ENCODE measurements at regions not wholly inside any gene's neighbourhood (a gene's known extent, or its start where the extent isn't known, plus 50 kb on each side); places are given as distances from the start of the nearest gene placed in this dataset.
A peak's percentile ranks its signal among the peaks of the same experiment; 100 is the strongest.

DNA sequence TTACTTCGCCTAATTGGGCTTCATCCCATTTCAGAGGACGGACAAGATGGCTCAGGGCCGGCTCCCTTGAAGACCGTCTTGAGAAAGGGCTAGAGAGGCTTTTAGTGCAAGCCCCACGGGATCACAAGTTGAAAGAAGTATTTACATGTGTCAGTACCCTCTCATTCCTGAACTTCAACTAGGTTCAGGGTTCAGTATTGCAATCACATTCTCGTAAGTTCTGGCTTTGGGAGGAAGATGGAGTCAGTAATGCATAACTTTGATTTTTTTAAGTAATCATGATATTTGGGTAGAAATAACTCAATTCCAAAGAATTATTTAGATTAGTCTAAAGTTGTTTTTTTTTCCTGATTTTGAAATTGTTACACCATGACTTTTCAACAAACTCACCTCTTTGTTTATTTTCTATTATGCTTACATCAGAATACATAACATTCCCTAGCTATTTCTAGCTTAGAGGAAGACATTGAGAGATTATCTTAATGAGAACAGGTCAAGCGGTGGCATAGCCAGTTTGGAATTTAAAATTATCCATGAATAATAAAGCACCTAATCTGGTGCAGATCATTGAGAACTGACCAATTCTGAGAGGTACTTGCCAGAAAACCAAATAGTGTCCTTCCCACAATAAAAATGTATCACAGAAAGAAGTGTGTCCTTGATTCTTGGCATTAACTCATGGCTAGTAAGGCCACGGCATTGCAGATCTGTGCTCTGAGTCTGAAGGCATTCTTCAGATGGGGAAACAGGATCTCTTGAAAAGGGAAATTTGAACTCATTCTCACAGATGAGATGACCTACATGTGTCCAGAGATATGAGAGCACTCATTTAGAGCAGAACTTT lies 92.1 kb upstream of the BLID start:
- Histone ChIP-seq H3K4me3 (ENCODE audit: control insufficient read depth in 1 of 7, extremely low read depth in 1 of 7, insufficient read depth in 4 of 7, low read depth in 2 of 7, low read length in 6 of 7) (no peak overlapping the region), H3K27ac (ENCODE audit: insufficient read depth in 1 of 2, low read depth in 1 of 2, low read length in 2 of 2, poor library complexity in 1 of 2, severe bottlenecking in 2 of 2) (no peak overlapping the region), H3K4me1 (ENCODE audit: control extremely low read depth in 1 of 4, control insufficient read depth in 4 of 4, insufficient read depth in 4 of 4, low read length in 3 of 4) (peaks cover 0 to 4% (median 0%) of the 10 kb centered on the region in 4 experiments), H3K9me3 (ENCODE audit: control extremely low read depth in 1 of 5, control insufficient read depth in 4 of 5, insufficient read depth in 2 of 5, low read depth in 1 of 5, low read length in 4 of 5) (no peaks in the 10 kb centered on the region), H3K36me3 (ENCODE audit: control insufficient read depth in 4 of 4, insufficient read depth in 4 of 4, low read length in 3 of 4) (no peaks in the 10 kb centered on the region), H3K27me3 (replicated peaks in 2 of 5; ENCODE audit: control insufficient read depth in 4 of 5, insufficient read depth in 5 of 5, low read length in 4 of 5) (peaks cover 0 to 4% (median 0%) of the 10 kb centered on the region in 5 experiments)
- ChIA-PET CTCF (no interaction called here), POLR2A (no interaction called here)
- no peak for DNase-seq
- WGBS (ENCODE audit: insufficient coverage): 93% methylated on average over 5 of the region's 8 CpGs

DNA sequence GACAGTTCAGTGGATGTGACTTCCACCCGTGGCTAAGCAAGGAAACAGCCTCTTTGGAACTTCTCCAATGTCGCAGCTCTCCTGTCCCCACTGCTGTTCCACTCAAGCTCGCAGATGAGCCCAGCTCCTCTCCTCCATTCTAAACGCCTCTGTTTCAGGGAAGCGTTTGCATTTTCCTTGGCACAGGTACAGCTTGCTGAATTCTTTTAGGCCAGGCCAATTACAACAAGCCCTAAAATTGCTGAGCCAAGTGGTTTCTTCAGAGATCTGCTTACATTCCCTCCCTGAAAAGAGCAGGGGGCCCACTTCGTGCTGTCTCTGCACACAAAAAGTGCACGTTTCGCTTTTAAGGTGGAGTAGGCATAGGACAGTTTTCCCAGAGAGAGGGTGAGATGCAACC lies 91.5 kb upstream of the BLID start:
- H3K27me3 ChIP-seq (replicated peaks in 2 of 5; ENCODE audit: control insufficient read depth in 4 of 5, insufficient read depth in 5 of 5, low read length in 4 of 5): peaks cover 0 to 4% (median 0%) of the 10 kb centered on the region in 5 experiments
- no peak overlapping the region for H3K27ac ChIP-seq (ENCODE audit: insufficient read depth in 1 of 2, low read depth in 1 of 2, low read length in 2 of 2, poor library complexity in 1 of 2, severe bottlenecking in 2 of 2)
- no peaks in the 10 kb centered on the region for H3K36me3 ChIP-seq (ENCODE audit: control insufficient read depth in 4 of 4, insufficient read depth in 4 of 4, low read length in 3 of 4)
- ChIA-PET POLR2A (no interaction called here), CTCF (no interaction called here)
- no peaks in the 10 kb centered on the region for H3K9me3 ChIP-seq (ENCODE audit: control extremely low read depth in 1 of 5, control insufficient read depth in 4 of 5, insufficient read depth in 2 of 5, low read depth in 1 of 5, low read length in 4 of 5)
- DNase-seq: no peak
- WGBS (ENCODE audit: insufficient coverage): 80% methylated on average over 8 of the region's 8 CpGs
- no peak overlapping the region for H3K4me3 ChIP-seq (ENCODE audit: control insufficient read depth in 1 of 7, extremely low read depth in 1 of 7, insufficient read depth in 4 of 7, low read depth in 2 of 7, low read length in 6 of 7)
- peaks cover 0 to 8% (median 0%) of the 10 kb centered on the region in 4 experiments for H3K4me1 ChIP-seq (ENCODE audit: control extremely low read depth in 1 of 4, control insufficient read depth in 4 of 4, insufficient read depth in 4 of 4, low read length in 3 of 4)

DNA sequence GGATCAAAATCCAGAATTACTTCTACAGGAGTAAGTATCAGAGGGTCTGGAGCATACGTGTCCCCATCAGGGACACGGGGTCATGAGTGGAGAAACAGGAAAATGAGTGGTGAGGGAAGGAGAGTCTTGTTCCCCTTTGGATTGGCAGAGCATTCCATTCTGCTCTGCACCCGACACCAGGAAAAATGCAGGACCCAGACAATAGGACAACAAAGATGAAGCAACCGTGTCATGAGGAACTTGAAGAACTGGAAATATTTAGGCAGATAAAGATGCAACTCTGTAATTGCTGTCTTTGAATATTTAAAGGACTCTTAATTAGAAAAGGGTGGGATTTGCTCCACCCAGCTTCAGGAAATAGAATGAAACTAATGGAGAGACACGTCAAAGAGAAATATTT lies 89.0 kb upstream of the BLID start:
- WGBS (ENCODE audit: insufficient coverage): 94% methylated on average over 5 of the region's 5 CpGs
- no peaks in the 10 kb centered on the region for H3K9me3 ChIP-seq (ENCODE audit: control extremely low read depth in 1 of 5, control insufficient read depth in 4 of 5, insufficient read depth in 2 of 5, low read depth in 1 of 5, low read length in 4 of 5)
- H3K4me3 ChIP-seq (ENCODE audit: control insufficient read depth in 1 of 7, extremely low read depth in 1 of 7, insufficient read depth in 4 of 7, low read depth in 2 of 7, low read length in 6 of 7): no peak overlapping the region
- POLR2A ChIA-PET: no interaction called here
- DNase-seq: no peak
- peaks cover 0 to 11% (median 3%) of the 10 kb centered on the region in 5 experiments for H3K27me3 ChIP-seq (replicated peaks in 2 of 5; ENCODE audit: control insufficient read depth in 4 of 5, insufficient read depth in 5 of 5, low read length in 4 of 5)
- CTCF ChIA-PET: interaction anchor here (5.9 kb wide), 1 partner anchor 550 kb away, joined by 51 read pairs; no protein-coding TSS in a partner anchor
- no peak overlapping the region for H3K27ac ChIP-seq (ENCODE audit: insufficient read depth in 1 of 2, low read depth in 1 of 2, low read length in 2 of 2, poor library complexity in 1 of 2, severe bottlenecking in 2 of 2)
- peaks cover 0 to 8% (median 0%) of the 10 kb centered on the region in 4 experiments for H3K4me1 ChIP-seq (ENCODE audit: control extremely low read depth in 1 of 4, control insufficient read depth in 4 of 4, insufficient read depth in 4 of 4, low read length in 3 of 4)
- H3K36me3 ChIP-seq (ENCODE audit: control insufficient read depth in 4 of 4, insufficient read depth in 4 of 4, low read length in 3 of 4): no peaks in the 10 kb centered on the region

DNA sequence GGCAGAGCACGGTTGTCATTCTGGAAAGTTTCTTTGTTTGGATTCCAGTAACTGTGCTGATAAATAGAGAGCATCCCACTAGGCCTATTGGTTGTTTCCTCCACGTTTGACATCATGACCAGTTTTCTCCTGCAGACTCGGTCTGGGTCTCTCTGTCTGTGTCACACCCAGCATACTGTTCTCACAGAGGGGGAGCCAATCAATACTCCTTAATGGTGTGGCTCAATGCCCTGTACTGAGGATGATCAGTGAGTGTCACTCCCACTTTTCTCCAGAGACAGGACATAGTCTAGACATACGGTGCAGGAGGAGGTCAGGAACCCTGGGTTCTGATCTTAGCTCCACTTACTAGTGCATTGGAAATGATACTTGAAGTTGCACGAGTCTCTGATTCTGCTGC lies 88.2 kb upstream of the BLID start:
- DNase-seq: no peak
- POLR2A ChIA-PET: no interaction called here

DNA sequence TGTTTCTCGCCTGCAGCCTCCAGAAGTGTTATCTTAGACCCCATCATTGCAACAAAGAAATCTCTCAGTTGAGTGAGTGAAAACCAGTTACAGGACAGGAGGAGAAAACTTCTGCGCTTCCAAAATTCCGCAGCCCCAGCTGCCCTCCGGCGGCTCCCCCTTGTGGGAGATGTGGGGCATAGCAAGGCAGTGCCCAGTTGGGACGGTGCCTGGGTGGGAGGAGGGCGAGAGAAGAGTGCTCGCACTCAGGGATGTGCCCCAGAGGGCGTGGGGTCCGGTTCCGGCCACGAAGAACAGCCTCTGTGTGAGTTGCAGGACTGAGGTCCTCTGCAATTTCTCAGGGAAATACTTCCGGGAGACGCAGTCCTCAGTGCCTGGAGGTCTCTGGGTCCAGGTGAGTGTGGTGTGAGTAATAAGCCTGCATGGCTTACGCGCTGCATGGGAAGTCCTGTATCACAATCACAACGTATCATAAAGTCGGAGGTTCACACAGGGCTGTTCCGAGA lies 87.0 kb upstream of the BLID start:
- H3K36me3 ChIP-seq (ENCODE audit: control insufficient read depth in 4 of 4, insufficient read depth in 4 of 4, low read length in 3 of 4): no peaks in the 10 kb centered on the region
- ChIA-PET CTCF (interaction anchor here (0.8 to 5.9 kb wide), 14 partner anchors 10 to 548 kb away, joined by 3 to 51 read pairs (median 3); no protein-coding TSS in a partner anchor), POLR2A (no interaction called here)
- no peak overlapping the region for H3K27ac ChIP-seq (ENCODE audit: insufficient read depth in 1 of 2, low read depth in 1 of 2, low read length in 2 of 2, poor library complexity in 1 of 2, severe bottlenecking in 2 of 2)
- no peak overlapping the region for H3K4me3 ChIP-seq (ENCODE audit: control insufficient read depth in 1 of 7, extremely low read depth in 1 of 7, insufficient read depth in 4 of 7, low read depth in 2 of 7, low read length in 6 of 7)
- WGBS (ENCODE audit: insufficient coverage): 31% methylated on average over 18 of the region's 19 CpGs
- DNase-seq: peak; percentile 34 to 57 (median 54)
- no peaks in the 10 kb centered on the region for H3K9me3 ChIP-seq (ENCODE audit: control extremely low read depth in 1 of 5, control insufficient read depth in 4 of 5, insufficient read depth in 2 of 5, low read depth in 1 of 5, low read length in 4 of 5)
- peaks cover 0 to 8% (median 0%) of the 10 kb centered on the region in 4 experiments for H3K4me1 ChIP-seq (ENCODE audit: control extremely low read depth in 1 of 4, control insufficient read depth in 4 of 4, insufficient read depth in 4 of 4, low read length in 3 of 4)
- peaks cover 0 to 11% (median 3%) of the 10 kb centered on the region in 5 experiments for H3K27me3 ChIP-seq (replicated peaks in 2 of 5; ENCODE audit: control insufficient read depth in 4 of 5, insufficient read depth in 5 of 5, low read length in 4 of 5)

More for the DNA sequence above, 88.2 kb upstream of the BLID start:
- CTCF ChIA-PET: interaction anchor here (0.8 to 5.9 kb wide), 7 partner anchors 9 to 549 kb away, joined by 3 to 51 read pairs (median 3); no protein-coding TSS in a partner anchor
- H3K4me1 ChIP-seq (ENCODE audit: control extremely low read depth in 1 of 4, control insufficient read depth in 4 of 4, insufficient read depth in 4 of 4, low read length in 3 of 4): peaks cover 0 to 8% (median 0%) of the 10 kb centered on the region in 4 experiments
- H3K4me3 ChIP-seq (ENCODE audit: control insufficient read depth in 1 of 7, extremely low read depth in 1 of 7, insufficient read depth in 4 of 7, low read depth in 2 of 7, low read length in 6 of 7): no peak overlapping the region
- no peak overlapping the region for H3K27ac ChIP-seq (ENCODE audit: insufficient read depth in 1 of 2, low read depth in 1 of 2, low read length in 2 of 2, poor library complexity in 1 of 2, severe bottlenecking in 2 of 2)
- no peaks in the 10 kb centered on the region for H3K9me3 ChIP-seq (ENCODE audit: control extremely low read depth in 1 of 5, control insufficient read depth in 4 of 5, insufficient read depth in 2 of 5, low read depth in 1 of 5, low read length in 4 of 5)
- 100% methylated on average over 4 of the region's 5 CpGs for WGBS (ENCODE audit: insufficient coverage)
- H3K27me3 ChIP-seq (replicated peaks in 2 of 5; ENCODE audit: control insufficient read depth in 4 of 5, insufficient read depth in 5 of 5, low read length in 4 of 5): peaks cover 0 to 11% (median 3%) of the 10 kb centered on the region in 5 experiments
- H3K36me3 ChIP-seq (ENCODE audit: control insufficient read depth in 4 of 4, insufficient read depth in 4 of 4, low read length in 3 of 4): no peaks in the 10 kb centered on the region

DNA sequence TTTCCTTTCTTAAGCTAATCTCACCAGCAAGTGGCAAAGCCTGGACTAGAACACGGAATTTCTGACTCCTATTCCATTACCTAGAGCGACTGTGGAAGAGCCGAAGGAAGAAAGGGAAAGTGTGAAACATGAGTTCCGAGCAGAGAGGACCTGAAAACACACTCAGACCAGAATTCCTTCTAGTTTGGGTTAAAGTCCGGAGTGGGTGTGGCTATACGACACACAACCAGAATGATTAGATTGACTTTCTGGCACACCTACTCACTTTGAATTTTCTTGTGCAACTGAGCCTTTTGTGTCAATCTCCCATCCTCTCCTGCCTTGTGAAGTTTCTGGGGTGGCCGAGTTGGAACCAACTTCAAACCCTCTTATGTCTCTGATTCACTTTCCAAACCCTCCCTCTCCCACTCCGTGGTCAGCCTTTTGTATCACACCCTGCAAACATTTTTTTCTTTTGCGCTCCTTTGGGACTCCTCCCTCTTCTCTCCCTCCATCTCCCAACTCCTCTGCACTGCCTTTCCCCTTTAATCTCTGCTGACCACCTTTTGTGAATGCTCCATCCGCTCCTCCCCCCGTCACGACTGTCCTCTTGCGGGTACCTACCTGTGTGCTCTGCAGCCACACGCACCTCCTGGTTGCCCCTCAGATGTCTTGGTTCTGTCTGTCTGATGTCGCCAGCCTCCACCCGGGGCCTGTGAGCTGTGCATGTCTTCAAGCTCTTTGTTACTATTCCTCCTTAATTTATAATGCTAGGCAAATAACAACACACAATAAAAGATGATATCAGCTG lies 86.3 kb upstream of the BLID start:
- H3K27ac ChIP-seq (ENCODE audit: insufficient read depth in 1 of 2, low read depth in 1 of 2, low read length in 2 of 2, poor library complexity in 1 of 2, severe bottlenecking in 2 of 2): no peak overlapping the region
- H3K4me3 ChIP-seq (ENCODE audit: control insufficient read depth in 1 of 7, extremely low read depth in 1 of 7, insufficient read depth in 4 of 7, low read depth in 2 of 7, low read length in 6 of 7): no peak overlapping the region
- ChIA-PET CTCF (interaction anchor here (0.8 to 5.9 kb wide), 12 partner anchors 11 to 547 kb away, joined by 3 to 51 read pairs (median 3); no protein-coding TSS in a partner anchor), POLR2A (no interaction called here)
- H3K27me3 ChIP-seq (replicated peaks in 2 of 5; ENCODE audit: control insufficient read depth in 4 of 5, insufficient read depth in 5 of 5, low read length in 4 of 5): peaks cover 0 to 11% (median 3%) of the 10 kb centered on the region in 5 experiments
- no peak for DNase-seq
- H3K9me3 ChIP-seq (ENCODE audit: control extremely low read depth in 1 of 5, control insufficient read depth in 4 of 5, insufficient read depth in 2 of 5, low read depth in 1 of 5, low read length in 4 of 5): no peaks in the 10 kb centered on the region
- peaks cover 0 to 8% (median 0%) of the 10 kb centered on the region in 4 experiments for H3K4me1 ChIP-seq (ENCODE audit: control extremely low read depth in 1 of 4, control insufficient read depth in 4 of 4, insufficient read depth in 4 of 4, low read length in 3 of 4)
- 80% methylated on average over 12 of the region's 16 CpGs for WGBS (ENCODE audit: insufficient coverage)
- no peaks in the 10 kb centered on the region for H3K36me3 ChIP-seq (ENCODE audit: control insufficient read depth in 4 of 4, insufficient read depth in 4 of 4, low read length in 3 of 4)

Data from common myeloid progenitor, CD34-positive (primary cell).